ENCODE measurements at regions not wholly inside any gene's neighbourhood (a gene's known extent, or its start where the extent isn't known, plus 50 kb on each side); places are given as distances from the start of the nearest gene placed in this dataset.

DNA sequence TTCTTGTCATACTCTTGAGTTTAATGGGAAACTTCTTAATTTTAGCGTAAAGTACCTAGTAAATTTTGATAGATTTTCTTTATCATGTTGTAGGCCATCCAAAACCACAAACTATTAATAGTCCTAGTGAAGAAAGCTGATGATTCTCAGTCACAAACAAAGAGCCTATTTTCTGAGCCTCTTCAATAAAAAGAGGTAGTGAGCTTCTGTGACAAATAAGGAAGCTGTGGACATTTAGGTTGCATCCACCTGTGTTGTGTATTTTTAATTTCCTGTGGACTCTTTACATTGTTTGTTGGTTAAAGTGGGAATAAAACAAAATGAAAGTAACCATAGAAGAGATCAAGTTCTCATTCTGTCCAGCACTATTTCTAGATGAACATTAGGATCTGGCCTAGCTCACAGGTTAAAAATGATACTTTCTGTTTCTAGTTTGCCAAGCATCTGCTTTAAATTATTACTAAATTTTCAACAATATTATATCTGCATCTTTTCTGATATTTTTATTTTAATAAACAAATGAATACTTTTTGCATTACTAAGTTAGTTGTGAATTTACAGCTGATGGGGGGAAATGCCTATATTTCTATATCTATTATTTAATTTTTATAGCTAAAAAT, 702.2 kb upstream of the ADGRL4 start (continued):
- TF ChIP-seq, protein P1, sequence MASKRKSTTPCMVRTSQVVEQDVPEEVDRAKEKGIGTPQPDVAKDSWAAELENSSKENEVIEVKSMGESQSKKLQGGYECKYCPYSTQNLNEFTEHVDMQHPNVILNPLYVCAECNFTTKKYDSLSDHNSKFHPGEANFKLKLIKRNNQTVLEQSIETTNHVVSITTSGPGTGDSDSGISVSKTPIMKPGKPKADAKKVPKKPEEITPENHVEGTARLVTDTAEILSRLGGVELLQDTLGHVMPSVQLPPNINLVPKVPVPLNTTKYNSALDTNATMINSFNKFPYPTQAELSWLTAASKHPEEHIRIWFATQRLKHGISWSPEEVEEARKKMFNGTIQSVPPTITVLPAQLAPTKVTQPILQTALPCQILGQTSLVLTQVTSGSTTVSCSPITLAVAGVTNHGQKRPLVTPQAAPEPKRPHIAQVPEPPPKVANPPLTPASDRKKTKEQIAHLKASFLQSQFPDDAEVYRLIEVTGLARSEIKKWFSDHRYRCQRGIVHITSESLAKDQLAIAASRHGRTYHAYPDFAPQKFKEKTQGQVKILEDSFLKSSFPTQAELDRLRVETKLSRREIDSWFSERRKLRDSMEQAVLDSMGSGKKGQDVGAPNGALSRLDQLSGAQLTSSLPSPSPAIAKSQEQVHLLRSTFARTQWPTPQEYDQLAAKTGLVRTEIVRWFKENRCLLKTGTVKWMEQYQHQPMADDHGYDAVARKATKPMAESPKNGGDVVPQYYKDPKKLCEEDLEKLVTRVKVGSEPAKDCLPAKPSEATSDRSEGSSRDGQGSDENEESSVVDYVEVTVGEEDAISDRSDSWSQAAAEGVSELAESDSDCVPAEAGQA (IDR thresholded peaks at IDR 0.05; ENCODE audit: low read depth): no peak
- TF ChIP-seq, protein P1 (CRISPR knock-in tag; IDR thresholded peaks at IDR 0.05; ENCODE audit: borderline replicate concordance): no peak
- no peak for TF ChIP-seq CENPT (CRISPR knock-in tag; IDR thresholded peaks at IDR 0.05; ENCODE audit: low read depth)

DNA sequence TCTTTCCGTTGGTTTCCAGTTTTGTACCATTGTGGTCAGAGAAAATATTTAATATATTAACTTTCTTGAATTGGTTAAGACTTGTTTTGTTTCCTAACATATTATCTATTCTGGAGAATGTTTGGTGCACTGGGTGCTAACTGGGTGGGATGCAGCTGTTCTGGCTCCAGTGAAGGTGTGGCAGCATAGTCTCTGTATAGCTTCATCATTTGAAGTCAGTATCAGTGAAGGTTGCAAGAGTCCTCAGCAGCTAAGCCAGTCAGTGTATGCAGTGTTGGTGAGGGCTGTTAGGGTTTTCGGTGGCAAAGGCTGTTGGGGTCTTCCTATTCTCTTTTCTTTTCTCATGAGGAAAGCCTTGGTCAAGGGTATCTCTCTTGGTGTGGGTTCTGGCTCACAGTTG, 698.7 kb upstream of the ADGRL4 start:
- no peaks in the 10 kb centered on the region for H3K36me3 ChIP-seq (replicated peaks in 1 of 2; ENCODE audit: control insufficient read depth in 1 of 2, insufficient read depth in 2 of 2, low read length in 2 of 2)
- DNase-seq (ENCODE audit: low spot score) (no peak), FAIRE-seq (no peak), ATAC-seq (no peak)
- H3K27me3 ChIP-seq (ENCODE audit: control insufficient read depth in 1 of 2, insufficient read depth in 2 of 2, low read length in 2 of 2): no peaks in the 10 kb centered on the region
- H3K27ac ChIP-seq (ENCODE audit: extremely low read length, insufficient read depth, low read length): no peak overlapping the region
- in situ Hi-C loops (cut with HindIII; ENCODE audit: extremely low pct_ligation_motif_present, low pct_unique_long_range_greater_than_20kb): no loop called here
- H3K79me2 ChIP-seq (ENCODE audit: insufficient read depth, low read length): no peaks in the 10 kb centered on the region
- TF ChIP-seq ZNF614 (CRISPR knock-in tag; IDR thresholded peaks at IDR 0.05; ENCODE audit: borderline replicate concordance) (no peak), ZFP36 (IDR thresholded peaks at IDR 0.05; ENCODE audit: borderline replicate concordance, low read depth, low read length, partially characterized antibody) (no peak), SP1 (IDR thresholded peaks at IDR 0.05) (no peak), SP1 (CRISPR knock-in tag; IDR thresholded peaks at IDR 0.05) (no peak), ZNF24 (IDR thresholded peaks at IDR 0.05) (no peak), FOXK1 (CRISPR knock-in tag; IDR thresholded peaks at IDR 0.05; ENCODE audit: borderline replicate concordance, low read depth) (no peak), NBN (conservative IDR thresholded peaks at IDR 0.05) (no peak), SPEN (CRISPR knock-in tag; IDR thresholded peaks at IDR 0.05; ENCODE audit: low read depth) (no peak), ZMYM2 (CRISPR knock-in tag; IDR thresholded peaks at IDR 0.05) (no peak), HOXD1 (CRISPR knock-in tag; IDR thresholded peaks at IDR 0.05) (no peak)
- TF ChIP-seq, protein P2, sequence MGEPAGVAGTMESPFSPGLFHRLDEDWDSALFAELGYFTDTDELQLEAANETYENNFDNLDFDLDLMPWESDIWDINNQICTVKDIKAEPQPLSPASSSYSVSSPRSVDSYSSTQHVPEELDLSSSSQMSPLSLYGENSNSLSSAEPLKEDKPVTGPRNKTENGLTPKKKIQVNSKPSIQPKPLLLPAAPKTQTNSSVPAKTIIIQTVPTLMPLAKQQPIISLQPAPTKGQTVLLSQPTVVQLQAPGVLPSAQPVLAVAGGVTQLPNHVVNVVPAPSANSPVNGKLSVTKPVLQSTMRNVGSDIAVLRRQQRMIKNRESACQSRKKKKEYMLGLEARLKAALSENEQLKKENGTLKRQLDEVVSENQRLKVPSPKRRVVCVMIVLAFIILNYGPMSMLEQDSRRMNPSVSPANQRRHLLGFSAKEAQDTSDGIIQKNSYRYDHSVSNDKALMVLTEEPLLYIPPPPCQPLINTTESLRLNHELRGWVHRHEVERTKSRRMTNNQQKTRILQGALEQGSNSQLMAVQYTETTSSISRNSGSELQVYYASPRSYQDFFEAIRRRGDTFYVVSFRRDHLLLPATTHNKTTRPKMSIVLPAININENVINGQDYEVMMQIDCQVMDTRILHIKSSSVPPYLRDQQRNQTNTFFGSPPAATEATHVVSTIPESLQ (CRISPR knock-in tag; conservative IDR thresholded peaks at IDR 0.05): no peak
- TF ChIP-seq, protein P3, sequence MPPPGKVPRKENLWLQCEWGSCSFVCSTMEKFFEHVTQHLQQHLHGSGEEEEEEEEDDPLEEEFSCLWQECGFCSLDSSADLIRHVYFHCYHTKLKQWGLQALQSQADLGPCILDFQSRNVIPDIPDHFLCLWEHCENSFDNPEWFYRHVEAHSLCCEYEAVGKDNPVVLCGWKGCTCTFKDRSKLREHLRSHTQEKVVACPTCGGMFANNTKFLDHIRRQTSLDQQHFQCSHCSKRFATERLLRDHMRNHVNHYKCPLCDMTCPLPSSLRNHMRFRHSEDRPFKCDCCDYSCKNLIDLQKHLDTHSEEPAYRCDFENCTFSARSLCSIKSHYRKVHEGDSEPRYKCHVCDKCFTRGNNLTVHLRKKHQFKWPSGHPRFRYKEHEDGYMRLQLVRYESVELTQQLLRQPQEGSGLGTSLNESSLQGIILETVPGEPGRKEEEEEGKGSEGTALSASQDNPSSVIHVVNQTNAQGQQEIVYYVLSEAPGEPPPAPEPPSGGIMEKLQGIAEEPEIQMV (CRISPR knock-in tag; IDR thresholded peaks at IDR 0.05; ENCODE audit: low read depth): no peak
- peaks cover 53% of the 10 kb centered on the region for H3K9me3 ChIP-seq (ENCODE audit: low read length)
- H4K20me1 ChIP-seq (ENCODE audit: insufficient read depth, low read length): no peaks in the 10 kb centered on the region
- BruUV-seq (replicated peaks): no TSS peak
- no peak overlapping the region for H3K4me3 ChIP-seq (replicated peaks in 1 of 3; ENCODE audit: insufficient read depth in 1 of 3, low read depth in 2 of 3, low read length in 3 of 3)
- ChIA-PET POLR2A (no interaction called here), CTCF (ENCODE audit: low intra/inter-chr PET ratio, low total read pairs) (no interaction called here)
- WGBS (ENCODE audit: low lambda C conversion rate): 8% methylated on average over 2 of the region's 2 CpGs
- intact Hi-C loops (cut with micrococcal nuclease; ENCODE audit: unreplicated experiment): no loop called here
- no peak overlapping the region for H3K4me2 ChIP-seq (ENCODE audit: low read depth, low read length)
- H2AFZ ChIP-seq (ENCODE audit: low read length): no peak overlapping the region
- no peak overlapping the region for H3K9ac ChIP-seq (ENCODE audit: insufficient read depth, low read depth, low read length)
- no peaks in the 10 kb centered on the region for H3K4me1 ChIP-seq (ENCODE audit: insufficient read depth, low read length)

Measured in HepG2 (cell line).